Fibroblast of the aortic adventitia (primary cell): ENCODE measurements at regions not wholly inside any gene's neighbourhood (a gene's known extent, or its start where the extent isn't known, plus 50 kb on each side); places are given as distances from the start of the nearest gene placed in this dataset.
"Not testable (repeated sequence)": the region's sequence is repeated elsewhere in the genome, so short reads cannot be mapped to it uniquely, and the experiment has no call there.

Experiments used
- DNase-seq: peaks from one replicate; pipeline ENCODE4 v3.0.0-alpha.2; 2010; ENCODE audit warnings: low read depth
- H3K4me3 ChIP-seq: 2 replicates; pipeline ENCODE4 v1.5.1; 2011; ENCODE audit warnings: low read depth, mild to moderate bottlenecking, control low read depth, low read length, moderate library complexity
- TF ChIP-seq, protein P1 (sequence below): IDR thresholded peaks from 2 replicates; pipeline ENCODE4 v1.5.1; 2011; ENCODE audit warnings: mild to moderate bottlenecking, low read length, control low read depth, inconsistent platforms; ENCODE audit not compliant: insufficient read depth

- no peak for DNase-seq
- TF ChIP-seq, protein P1, sequence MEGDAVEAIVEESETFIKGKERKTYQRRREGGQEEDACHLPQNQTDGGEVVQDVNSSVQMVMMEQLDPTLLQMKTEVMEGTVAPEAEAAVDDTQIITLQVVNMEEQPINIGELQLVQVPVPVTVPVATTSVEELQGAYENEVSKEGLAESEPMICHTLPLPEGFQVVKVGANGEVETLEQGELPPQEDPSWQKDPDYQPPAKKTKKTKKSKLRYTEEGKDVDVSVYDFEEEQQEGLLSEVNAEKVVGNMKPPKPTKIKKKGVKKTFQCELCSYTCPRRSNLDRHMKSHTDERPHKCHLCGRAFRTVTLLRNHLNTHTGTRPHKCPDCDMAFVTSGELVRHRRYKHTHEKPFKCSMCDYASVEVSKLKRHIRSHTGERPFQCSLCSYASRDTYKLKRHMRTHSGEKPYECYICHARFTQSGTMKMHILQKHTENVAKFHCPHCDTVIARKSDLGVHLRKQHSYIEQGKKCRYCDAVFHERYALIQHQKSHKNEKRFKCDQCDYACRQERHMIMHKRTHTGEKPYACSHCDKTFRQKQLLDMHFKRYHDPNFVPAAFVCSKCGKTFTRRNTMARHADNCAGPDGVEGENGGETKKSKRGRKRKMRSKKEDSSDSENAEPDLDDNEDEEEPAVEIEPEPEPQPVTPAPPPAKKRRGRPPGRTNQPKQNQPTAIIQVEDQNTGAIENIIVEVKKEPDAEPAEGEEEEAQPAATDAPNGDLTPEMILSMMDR: no peak
- H3K4me3 ChIP-seq: no peak overlapping the region
These were observed 609.2 kb upstream of the FOXG1 start for GRCh38 chr14:28157289-28157869.

GRCh38 chr14:28157887-28158791, 608.4 kb upstream of the FOXG1 start:
- no peak for DNase-seq
- TF ChIP-seq, protein P1: no peak
- H3K4me3 ChIP-seq: no peak overlapping the region

- no peak for DNase-seq
- TF ChIP-seq, protein P1: no peak
- H3K4me3 ChIP-seq: no peak overlapping the region
These were observed 605.5 kb upstream of the FOXG1 start for GRCh38 chr14:28161040-28161439.

DNA sequence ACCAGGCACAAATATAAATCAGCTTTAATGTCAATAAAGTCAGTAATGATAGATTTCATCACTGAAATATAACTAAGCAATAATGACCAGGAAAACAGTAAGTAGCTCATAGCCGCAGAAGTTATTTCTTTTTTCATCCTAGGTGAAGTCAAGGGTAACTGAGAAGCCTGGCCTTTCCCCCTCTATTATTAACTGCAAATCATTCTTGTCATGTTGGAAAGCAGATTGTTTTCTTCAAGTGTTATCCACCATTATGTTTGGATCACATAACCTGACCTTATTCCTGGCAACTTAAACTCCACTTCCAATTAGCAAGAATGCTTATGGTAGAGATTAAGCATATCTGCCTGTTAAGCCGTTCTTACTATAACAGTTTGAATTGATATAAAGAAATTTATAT, 603.4 kb upstream of the FOXG1 start:
- TF ChIP-seq, protein P1: no peak
- no peak overlapping the region for H3K4me3 ChIP-seq
- DNase-seq: no peak

DNA sequence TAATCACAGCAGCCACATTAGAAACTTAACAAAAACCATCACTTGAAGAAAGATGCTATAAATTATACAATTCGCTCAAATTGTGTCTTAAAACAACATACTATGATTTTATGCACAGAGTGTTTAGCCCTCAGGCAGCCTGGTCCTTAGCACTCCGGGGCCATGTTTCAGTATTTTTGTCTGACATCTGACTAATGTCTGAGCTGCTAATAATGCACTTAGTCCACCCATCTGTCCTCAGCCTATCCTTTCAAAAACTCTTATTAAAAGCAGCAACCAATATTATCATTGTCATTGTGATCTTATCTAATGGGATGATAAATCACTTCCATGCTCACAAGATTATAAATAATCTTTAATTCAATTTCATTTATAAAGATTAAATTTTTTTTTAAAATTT, 602.7 kb upstream of the FOXG1 start:
- H3K4me3 ChIP-seq: no peak overlapping the region
- TF ChIP-seq, protein P1: no peak
- DNase-seq: no peak

- H3K4me3 ChIP-seq, DNase-seq: not testable (repeated sequence)
These were observed 578.4 kb upstream of the FOXG1 start for GRCh38 chr14:28187902-28188830.

DNA sequence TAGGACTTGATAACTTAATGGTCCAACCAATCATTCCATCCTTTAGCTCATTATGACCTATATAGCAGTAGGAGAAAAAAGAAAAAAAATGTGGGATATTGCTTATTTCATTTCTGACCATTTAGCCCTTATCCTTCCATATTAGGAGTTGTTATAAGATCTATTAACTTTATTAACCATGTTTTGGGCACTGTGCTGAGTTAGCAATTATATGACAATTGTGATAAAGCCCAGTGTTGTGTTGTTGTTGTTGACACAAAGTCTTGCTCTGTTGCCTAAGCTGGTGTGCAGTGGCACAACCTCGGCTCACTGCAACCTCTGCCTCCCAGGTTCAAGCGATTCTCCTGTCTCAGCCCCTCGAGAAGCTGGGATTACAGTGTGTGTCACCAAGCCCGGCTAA, 569.7 kb upstream of the FOXG1 start:
- TF ChIP-seq, protein P1: no peak
- H3K4me3 ChIP-seq: no peak overlapping the region
- DNase-seq: no peak
